ENCODE measurements at regions not wholly inside any gene's neighbourhood (a gene's known extent, or its start where the extent isn't known, plus 50 kb on each side); places are given as distances from the start of the nearest gene placed in this dataset.

DNA sequence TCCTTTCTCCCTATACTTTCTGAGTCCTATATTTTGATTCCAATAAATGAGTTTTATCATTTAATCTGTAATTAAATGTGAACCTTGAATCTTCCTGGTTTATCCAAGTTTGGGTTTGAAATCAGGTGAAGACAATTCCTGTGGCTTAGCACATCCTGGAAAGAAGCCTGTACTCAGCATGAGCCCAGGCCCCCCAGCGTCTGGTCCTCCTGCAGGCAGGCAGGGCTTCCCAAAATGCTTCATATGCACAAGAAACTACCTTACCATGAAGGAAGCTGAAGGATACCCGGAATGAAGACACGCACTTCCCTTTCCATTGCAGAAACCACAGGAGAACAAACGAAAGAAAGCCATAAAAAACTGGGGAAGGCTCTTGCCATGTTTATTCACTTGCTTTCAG lies 157.4 kb upstream of the PDE10A start:
- DNase-seq (ENCODE audit: extremely low read depth in 1 of 11, low read depth in 9 of 11, low spot score in 4 of 11): no peak

DNA sequence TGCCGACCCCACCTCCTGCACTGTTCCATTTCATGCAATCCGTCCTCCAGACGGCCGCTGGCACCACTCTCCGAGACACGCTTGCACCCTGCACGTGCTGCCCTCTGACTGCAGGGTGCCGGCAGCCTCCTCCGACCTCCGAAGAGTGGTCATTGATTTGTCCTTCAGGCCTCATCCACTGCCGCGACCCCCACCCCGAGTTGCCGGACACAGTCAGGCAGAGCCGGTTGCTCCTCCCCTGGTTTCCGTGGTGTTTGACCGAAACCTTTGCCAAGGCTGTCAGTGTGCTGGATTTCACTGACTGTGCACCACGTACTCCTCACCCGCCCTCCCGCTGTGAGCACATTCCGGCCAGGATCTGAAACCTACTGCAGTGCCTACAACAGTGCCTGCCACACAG lies 156.4 kb upstream of the PDE10A start:
- no peak for DNase-seq (ENCODE audit: extremely low read depth in 1 of 11, low read depth in 9 of 11, low spot score in 4 of 11)

- DNase-seq (ENCODE audit: extremely low read depth in 1 of 11, low read depth in 9 of 11, low spot score in 4 of 11): no peak
These were observed 155.2 kb upstream of the PDE10A start for GRCh38 chr6:165818200-165818599.

GRCh38 chr6:165817771-165818170 lies 154.7 kb upstream of the PDE10A start:
- no peak for DNase-seq (ENCODE audit: extremely low read depth in 1 of 11, low read depth in 9 of 11, low spot score in 4 of 11)

- no peak for DNase-seq (ENCODE audit: extremely low read depth in 1 of 11, low read depth in 9 of 11, low spot score in 4 of 11)
These were observed 154.1 kb upstream of the PDE10A start for GRCh38 chr6:165817148-165817547.

DNA sequence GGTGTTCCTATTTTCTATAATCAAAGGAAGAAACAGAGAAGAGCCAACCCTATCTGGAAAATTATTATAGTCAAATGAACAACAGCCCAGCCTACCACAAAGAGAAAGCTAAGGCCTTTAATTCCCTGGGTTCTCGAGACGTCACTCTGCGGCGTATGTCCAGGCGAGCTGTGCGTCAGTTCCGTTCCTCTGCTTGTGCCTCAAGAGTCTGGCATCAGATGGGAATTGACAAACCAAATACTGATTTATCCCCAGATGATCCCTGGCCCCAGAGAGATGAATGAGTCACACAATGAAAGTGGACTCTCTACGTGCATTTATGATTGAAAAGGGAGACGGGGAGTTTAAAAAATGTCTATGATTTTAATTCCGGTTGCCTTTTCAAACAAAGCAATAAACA lies 151.6 kb upstream of the PDE10A start:
- no peak for DNase-seq (ENCODE audit: extremely low read depth in 1 of 11, low read depth in 9 of 11, low spot score in 4 of 11)

- no peak for DNase-seq (ENCODE audit: extremely low read depth in 1 of 11, low read depth in 9 of 11, low spot score in 4 of 11)
These were observed 148.5 kb upstream of the PDE10A start for GRCh38 chr6:165811512-165811911.

- DNase-seq (ENCODE audit: extremely low read depth in 1 of 11, low read depth in 9 of 11, low spot score in 4 of 11): no peak
These were observed 145.0 kb upstream of the PDE10A start for GRCh38 chr6:165808021-165808420.

- no peak for DNase-seq (ENCODE audit: extremely low read depth in 1 of 11, low read depth in 9 of 11, low spot score in 4 of 11)
These were observed 144.4 kb upstream of the PDE10A start for GRCh38 chr6:165807249-165807960.

GRCh38 chr6:165806126-165806810 lies 143.2 kb upstream of the PDE10A start:
- no peak for DNase-seq (ENCODE audit: extremely low read depth in 1 of 11, low read depth in 9 of 11, low spot score in 4 of 11)

DNA sequence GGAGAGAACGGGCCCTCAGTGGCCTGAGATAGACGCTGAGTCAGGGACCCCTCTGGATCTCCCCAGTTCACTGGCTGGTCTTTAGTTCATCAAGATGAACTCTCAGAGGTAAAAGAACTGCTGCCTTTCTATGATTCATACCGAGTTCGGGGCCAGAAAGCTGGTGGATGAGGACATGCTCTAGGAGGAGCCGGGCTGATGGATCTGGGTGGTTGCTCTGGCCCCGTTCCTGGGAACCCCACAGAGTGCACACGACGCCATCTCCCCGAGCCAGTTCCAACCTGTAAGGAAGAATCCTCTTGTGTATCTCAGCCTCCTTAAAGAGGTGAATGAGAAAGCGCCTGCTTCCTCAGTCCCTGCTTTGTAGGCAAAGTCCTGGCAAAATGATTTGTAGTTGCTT lies 142.6 kb upstream of the PDE10A start:
- no peak for DNase-seq (ENCODE audit: extremely low read depth in 1 of 11, low read depth in 9 of 11, low spot score in 4 of 11)

GRCh38 chr6:165805067-165805555 lies 142.1 kb upstream of the PDE10A start:
- no peak for DNase-seq (ENCODE audit: extremely low read depth in 1 of 11, low read depth in 9 of 11, low spot score in 4 of 11)

- DNase-seq (ENCODE audit: extremely low read depth in 1 of 11, low read depth in 9 of 11, low spot score in 4 of 11): no peak
These were observed 141.5 kb upstream of the PDE10A start for GRCh38 chr6:165804331-165805066.

DNA sequence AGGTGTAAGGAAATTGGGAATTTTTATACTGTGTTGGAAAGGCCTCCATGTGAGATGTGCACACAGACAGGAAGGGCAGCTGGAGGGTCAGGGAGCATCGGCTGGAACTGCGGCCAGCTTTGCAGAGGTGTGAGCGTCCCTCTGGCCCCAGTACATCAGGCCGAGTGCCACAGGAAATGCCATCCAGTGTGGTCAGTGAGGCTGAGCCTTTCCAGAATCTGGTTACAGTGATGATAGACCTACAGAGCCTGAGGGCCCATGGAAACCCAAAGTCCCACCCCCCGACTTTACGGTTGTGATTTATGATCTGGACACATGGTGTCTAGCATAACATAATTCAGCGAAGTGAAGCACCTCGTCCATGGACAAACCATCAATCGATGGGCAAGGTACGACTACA lies 137.3 kb upstream of the PDE10A start:
- no peak for DNase-seq (ENCODE audit: extremely low read depth in 1 of 11, low read depth in 9 of 11, low spot score in 4 of 11)

DNA sequence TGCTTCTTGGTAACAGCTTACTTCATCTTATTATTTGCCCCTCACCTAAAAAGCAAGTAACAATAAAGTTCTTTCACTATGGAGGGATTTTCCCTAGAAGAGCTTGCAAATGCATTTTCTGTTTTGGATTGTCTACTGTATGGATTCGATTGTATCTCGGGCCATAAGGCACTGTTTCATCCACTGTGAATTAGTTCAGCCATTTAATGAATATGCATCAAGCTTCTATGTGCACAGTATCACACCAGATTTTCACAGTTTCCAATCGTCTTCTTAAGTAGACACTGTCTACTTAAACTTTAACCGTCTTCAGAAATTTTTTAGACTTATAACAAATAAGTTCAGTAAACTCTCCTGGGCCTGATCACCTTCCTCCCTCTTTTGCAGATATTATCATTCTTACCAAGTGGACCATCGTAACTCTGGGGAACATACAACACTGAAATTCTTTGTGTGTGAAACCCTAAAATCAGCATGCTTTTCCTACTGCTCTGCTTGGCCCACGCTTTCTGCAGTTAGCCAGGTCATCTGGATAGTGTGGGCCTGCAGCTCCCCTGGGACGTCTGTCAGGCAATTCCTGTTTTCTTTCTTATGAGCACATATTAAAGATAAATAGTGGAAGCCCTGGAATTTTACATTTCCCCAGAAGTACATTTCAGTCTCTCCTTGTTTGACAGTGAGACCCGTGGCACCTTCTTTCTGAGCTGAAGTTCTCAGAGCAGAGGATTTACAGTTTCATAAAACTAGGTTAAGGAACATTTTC lies 136.5 kb upstream of the PDE10A start:
- DNase-seq (ENCODE audit: extremely low read depth in 1 of 11, low read depth in 9 of 11, low spot score in 4 of 11): no peak

DNA sequence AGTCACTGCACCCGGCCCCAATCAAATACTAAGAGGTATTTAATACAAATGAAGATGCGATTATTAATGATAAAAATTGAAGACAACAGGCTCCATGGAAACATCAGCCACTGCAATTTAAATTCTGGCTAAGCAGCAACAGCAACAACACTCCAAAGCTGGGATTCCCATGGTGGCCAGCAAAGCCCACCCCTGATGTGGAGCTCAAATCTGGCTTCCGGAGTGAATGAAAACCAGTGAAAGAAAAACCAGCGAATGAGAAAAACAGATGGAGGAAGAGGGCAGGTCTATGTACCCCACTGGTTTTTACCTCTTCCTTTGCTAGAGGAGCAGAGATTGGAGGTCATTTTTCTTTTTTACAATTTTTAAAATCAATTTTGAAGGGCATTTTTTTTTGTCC lies 135.9 kb upstream of the PDE10A start:
- DNase-seq (ENCODE audit: extremely low read depth in 1 of 11, low read depth in 9 of 11, low spot score in 4 of 11): no peak

GRCh38 chr6:165794179-165794601 lies 131.1 kb upstream of the PDE10A start:
- DNase-seq (ENCODE audit: extremely low read depth in 1 of 11, low read depth in 9 of 11, low spot score in 4 of 11): no peak

DNA sequence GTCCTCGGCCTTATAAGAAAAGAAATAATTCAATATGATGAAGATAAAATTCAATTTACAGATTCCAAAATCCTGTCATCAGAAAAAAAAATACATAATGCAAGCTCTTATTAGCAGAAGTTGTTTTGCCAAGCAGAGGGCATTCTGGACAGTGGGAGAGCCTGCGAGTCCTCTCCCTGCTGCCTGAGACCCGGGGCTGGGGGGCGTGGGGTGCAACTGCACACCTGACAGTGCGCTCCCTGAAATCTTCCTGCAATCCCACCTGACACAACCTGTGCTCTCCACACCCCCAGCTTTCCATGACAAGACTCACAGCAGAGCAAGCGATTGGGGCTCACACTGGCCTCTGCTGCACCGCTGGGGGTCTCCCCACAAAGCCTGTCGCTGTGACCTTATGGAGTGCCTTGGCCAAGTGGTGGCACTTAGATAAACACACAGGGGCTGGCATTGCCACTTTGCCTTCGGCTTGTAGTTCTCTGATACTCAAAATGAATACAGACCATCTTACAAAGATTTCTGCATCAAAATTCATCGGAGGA lies 130.3 kb upstream of the PDE10A start:
- no peak for DNase-seq (ENCODE audit: extremely low read depth in 1 of 11, low read depth in 9 of 11, low spot score in 4 of 11)

DNA sequence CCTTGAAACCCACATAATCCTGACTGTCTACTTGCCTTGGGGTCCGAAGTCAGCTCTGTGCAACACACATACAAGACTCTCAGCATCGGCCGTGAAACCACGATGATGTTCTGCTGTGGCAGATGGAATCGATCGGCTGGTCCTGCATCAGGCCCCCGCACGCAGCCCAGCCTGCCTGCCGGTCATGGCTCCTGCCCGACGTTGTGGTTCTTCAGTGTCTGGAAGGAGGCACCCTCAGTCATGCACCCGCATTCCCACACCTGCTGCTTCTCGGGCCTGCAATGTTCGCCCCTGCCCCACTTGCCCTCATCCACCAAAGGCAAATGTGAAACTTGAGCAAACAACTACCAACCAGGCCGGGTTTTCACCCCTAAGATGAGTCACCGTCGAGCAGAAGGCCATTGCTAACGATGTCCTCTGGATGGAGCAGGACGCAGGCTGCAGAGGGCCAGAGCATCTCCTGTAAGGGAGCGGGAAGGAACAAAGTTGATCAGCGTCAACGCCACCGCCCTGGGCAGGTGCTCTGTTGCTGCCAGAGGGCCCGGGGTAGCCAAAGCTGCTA lies 128.9 kb upstream of the PDE10A start:
- no peak for DNase-seq (ENCODE audit: extremely low read depth in 1 of 11, low read depth in 9 of 11, low spot score in 4 of 11)

All from renal cortex interstitium (tissue), 11 donors.